ENCODE measurements at regions not wholly inside any gene's neighbourhood (a gene's known extent, or its start where the extent isn't known, plus 50 kb on each side); places are given as distances from the start of the nearest gene placed in this dataset.

DNA sequence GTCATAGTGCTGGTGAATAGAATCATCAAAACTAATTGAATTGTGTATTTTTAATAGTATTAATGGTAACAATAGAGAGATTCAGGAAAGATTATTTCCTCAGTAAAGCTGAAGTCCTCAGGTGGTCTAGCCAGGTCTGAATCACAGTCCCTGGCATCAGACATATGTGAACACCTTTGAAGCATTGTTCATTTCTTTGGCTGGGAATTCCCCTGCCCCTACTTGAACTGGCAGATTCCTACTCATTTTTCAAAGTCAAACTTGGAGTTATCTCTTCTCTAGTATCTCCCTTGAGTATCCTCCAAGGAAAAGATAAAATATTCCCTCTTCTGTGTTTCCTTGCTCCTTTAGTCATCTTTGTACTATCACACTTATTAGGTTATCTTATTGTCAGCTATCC is 759.8 kb downstream of the ADGRL2 start:
- no peak overlapping the region for H4K91ac ChIP-seq (ENCODE audit: insufficient read depth, low read depth, low read length)
- TF ChIP-seq NFE2L2 (IDR thresholded peaks at IDR 0.05; ENCODE audit: low read depth, low read length) (no peak), POLR2A (IDR thresholded peaks at IDR 0.05; ENCODE audit: low read depth, low read length) (no peak), CHD1 (IDR thresholded peaks at IDR 0.05; ENCODE audit: low read depth, low read length) (no peak), MXI1 (IDR thresholded peaks at IDR 0.05; ENCODE audit: borderline replicate concordance, low read depth, low read length) (no peak), SMC3 (IDR thresholded peaks at IDR 0.05; ENCODE audit: low read depth, low read length) (no peak), FOS (IDR thresholded peaks at IDR 0.05; ENCODE audit: low read depth, low read length) (no peak)
- TF ChIP-seq, protein P1, sequence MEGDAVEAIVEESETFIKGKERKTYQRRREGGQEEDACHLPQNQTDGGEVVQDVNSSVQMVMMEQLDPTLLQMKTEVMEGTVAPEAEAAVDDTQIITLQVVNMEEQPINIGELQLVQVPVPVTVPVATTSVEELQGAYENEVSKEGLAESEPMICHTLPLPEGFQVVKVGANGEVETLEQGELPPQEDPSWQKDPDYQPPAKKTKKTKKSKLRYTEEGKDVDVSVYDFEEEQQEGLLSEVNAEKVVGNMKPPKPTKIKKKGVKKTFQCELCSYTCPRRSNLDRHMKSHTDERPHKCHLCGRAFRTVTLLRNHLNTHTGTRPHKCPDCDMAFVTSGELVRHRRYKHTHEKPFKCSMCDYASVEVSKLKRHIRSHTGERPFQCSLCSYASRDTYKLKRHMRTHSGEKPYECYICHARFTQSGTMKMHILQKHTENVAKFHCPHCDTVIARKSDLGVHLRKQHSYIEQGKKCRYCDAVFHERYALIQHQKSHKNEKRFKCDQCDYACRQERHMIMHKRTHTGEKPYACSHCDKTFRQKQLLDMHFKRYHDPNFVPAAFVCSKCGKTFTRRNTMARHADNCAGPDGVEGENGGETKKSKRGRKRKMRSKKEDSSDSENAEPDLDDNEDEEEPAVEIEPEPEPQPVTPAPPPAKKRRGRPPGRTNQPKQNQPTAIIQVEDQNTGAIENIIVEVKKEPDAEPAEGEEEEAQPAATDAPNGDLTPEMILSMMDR (conservative IDR thresholded peaks at IDR 0.05; ENCODE audit: low read depth, low read length), result no peak
- in situ Hi-C loops (cut with MboI; ENCODE audit: low sequenced_read_pairs) (no loop called here), dilution Hi-C loops (cut with HindIII; ENCODE audit: low sequenced_read_pairs, unreplicated experiment) (no loop called here), intact Hi-C loops (cut with micrococcal nuclease) (no loop called here)
- H2BK20ac ChIP-seq (ENCODE audit: low read depth, low read length), result no peak overlapping the region
- no peaks in the 10 kb centered on the region for H3K27me3 ChIP-seq (ENCODE audit: control insufficient read depth, insufficient read depth, low read length)
- no peak overlapping the region for H3K27ac ChIP-seq (ENCODE audit: insufficient read depth, low read length)
- H3K4me1 ChIP-seq (ENCODE audit: control insufficient read depth, insufficient read depth, low read length), result no peaks in the 10 kb centered on the region
- no peaks in the 10 kb centered on the region for H3K36me3 ChIP-seq (ENCODE audit: control insufficient read depth, insufficient read depth, low read length)
- H2AFZ ChIP-seq (replicated peaks; ENCODE audit: low read length, poor library complexity), result no peak overlapping the region
- H3K14ac ChIP-seq (replicated peaks; ENCODE audit: low read depth, low read length), result no peak overlapping the region
- H4K5ac ChIP-seq (ENCODE audit: low read depth, low read length), result no peak overlapping the region
- H3K4me3 ChIP-seq (ENCODE audit: insufficient read depth, low read depth, low read length), result no peak overlapping the region
- no peak overlapping the region for H2BK15ac ChIP-seq (ENCODE audit: low read depth, low read length)
- no peak overlapping the region for H3K9ac ChIP-seq (ENCODE audit: low read depth, low read length)
- H3K9me1 ChIP-seq (ENCODE audit: insufficient read depth, low read length), result no peaks in the 10 kb centered on the region
- ATAC-seq (ENCODE audit: low read depth) (no peak), DNase-seq (no peak)
- peaks cover 2% of the 10 kb centered on the region; the same call in 1 of the 2 replicates for H3K9me3 ChIP-seq (ENCODE audit: control insufficient read depth, insufficient read depth, low read length)
- no peak overlapping the region for H4K8ac ChIP-seq (ENCODE audit: low read depth in 2 of 2, low read length in 2 of 2)
- no peak overlapping the region for H3K18ac ChIP-seq (ENCODE audit: low read depth, low read length)
- no peak overlapping the region for H2BK120ac ChIP-seq (ENCODE audit: low read depth, low read length)
- no peak overlapping the region for H2AK9ac ChIP-seq (replicated peaks; ENCODE audit: low read depth, low read length, poor library complexity)
- ChIA-PET POLR2A (ENCODE audit: unreplicated experiment) (no interaction called here), CTCF (interaction anchor here (0.5 kb wide), 1 partner anchor 1021 kb away, joined by 3 read pairs; no protein-coding TSS in a partner anchor)
- H4K20me1 ChIP-seq (ENCODE audit: insufficient read depth, low read length), result no peaks in the 10 kb centered on the region
- no peak overlapping the region for H3K4me2 ChIP-seq (ENCODE audit: low read depth, low read length)
- H3K23ac ChIP-seq (ENCODE audit: low read depth, low read length), result no peak overlapping the region
- H3K56ac ChIP-seq (ENCODE audit: extremely low read depth, insufficient read depth, low read length), result no peak overlapping the region
- no peak overlapping the region for H3K4ac ChIP-seq (ENCODE audit: low read depth, low read length)
- no TSS peak for BruUV-seq (replicated peaks)
- no peak overlapping the region for H2AK5ac ChIP-seq (ENCODE audit: low read depth, low read length)
- no peak overlapping the region for H2BK5ac ChIP-seq (ENCODE audit: low read depth, low read length, poor library complexity, severe bottlenecking)
- H3K79me1 ChIP-seq (ENCODE audit: low read depth in 1 of 2, low read length in 2 of 2), result no peaks in the 10 kb centered on the region
